H54 (cell line): ENCODE measurements at regions not wholly inside any gene's neighbourhood (a gene's known extent, or its start where the extent isn't known, plus 50 kb on each side); places are given as distances from the start of the nearest gene placed in this dataset.
"Not testable (repeated sequence)": the region's sequence is repeated elsewhere in the genome, so short reads cannot be mapped to it uniquely, and the experiment has no call there.

Experiments used
- DNase-seq: peaks from one replicate; pipeline ENCODE4 v3.0.0; 2011; ENCODE audit warnings: low spot score, mixed read lengths; ENCODE audit not compliant: insufficient read length
- FAIRE-seq: peaks from 3 replicates; lab custom pipeline; 2011; peaks lifted over from hg19 to GRCh38; lab: Jason Lieb, UNC
- POLR2A ChIP-seq: IDR thresholded peaks from 2 replicates; pipeline ENCODE4 v1.6.1; 2011; ENCODE audit warnings: low read depth, mild to moderate bottlenecking, low read length

- no peak for DNase-seq
- no peak for TF ChIP-seq POLR2A
- no peak for FAIRE-seq
These were observed 972.5 kb upstream of the CELF2 start for GRCh38 chr10:10044922-10045764.

DNA sequence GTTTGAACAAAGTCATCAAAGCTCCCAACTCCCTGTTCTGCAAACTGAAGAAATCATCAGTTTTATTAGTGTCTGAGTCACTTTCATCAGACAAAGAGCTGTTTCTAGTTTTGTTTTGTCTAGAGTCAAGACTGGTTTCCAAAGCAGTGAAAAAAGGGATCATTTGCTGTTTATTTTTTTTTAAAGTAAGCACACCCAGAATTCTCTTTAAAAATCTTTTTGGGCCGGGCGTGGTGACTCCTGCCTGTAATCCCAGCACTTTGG is 972.0 kb upstream of the CELF2 start:
- TF ChIP-seq POLR2A: no peak
- no peak for FAIRE-seq
- no peak for DNase-seq

- FAIRE-seq (no peak), DNase-seq (no peak)
- no peak for TF ChIP-seq POLR2A
These were observed 970.2 kb upstream of the CELF2 start for GRCh38 chr10:10047426-10047825.

DNA sequence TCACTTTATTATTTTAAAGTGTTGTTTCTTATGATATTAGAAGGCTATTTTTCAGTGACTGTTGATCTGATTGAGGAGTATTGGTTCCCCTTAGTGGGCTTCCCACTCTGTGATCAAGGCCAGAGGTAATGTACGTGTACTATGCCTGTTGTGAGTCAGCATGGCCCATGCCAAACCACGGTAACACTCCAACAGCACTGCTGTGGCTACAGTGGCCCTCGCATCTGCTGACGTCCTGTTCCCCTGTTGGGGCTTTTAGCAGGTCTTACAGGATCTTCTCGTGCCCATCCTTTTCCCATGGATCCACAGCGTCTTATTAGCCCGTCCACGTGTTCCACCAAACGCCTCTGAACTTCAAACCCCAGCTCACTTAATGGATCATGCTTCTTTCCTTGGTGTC is 964.6 kb upstream of the CELF2 start:
- FAIRE-seq (no peak), DNase-seq (no peak)
- no peak for TF ChIP-seq POLR2A

- DNase-seq (no peak), FAIRE-seq (no peak)
- no peak for TF ChIP-seq POLR2A
These were observed 963.2 kb upstream of the CELF2 start for GRCh38 chr10:10054466-10054865.

DNA sequence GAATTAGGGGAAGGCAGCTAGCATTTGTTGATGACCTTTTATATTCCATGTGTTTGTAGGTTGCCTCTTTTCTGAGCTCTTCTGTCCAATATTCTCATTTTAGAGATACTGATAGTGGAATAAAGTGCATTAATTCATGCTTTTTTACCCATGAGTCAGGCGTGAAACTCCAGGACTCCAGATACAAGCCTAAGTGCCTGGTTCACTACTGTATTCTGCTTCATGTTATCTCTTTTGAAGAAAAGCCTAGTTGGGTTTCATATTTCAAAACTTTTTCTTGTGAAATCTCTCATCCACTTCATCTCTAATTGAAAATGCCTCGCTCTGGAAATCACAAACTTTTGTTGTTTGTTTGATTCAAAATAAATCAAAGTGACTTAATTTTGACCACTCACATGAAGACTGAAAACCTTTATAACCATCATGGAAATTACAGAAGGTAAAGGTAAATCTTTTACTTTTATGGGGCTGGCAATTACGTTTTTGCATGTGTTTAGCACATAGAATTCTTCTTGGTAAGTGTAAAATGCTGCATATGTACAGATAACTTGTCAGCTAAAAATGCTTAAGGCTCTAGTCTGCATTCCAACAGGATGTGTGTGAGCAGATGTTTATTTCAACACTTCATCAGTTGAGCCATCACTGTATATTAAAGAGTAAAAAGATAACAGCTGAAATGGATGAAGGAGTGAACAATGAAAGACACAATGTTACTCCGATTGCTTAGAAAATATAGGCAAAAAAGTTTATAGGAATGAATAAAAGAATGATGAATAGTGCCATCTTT is 961.8 kb upstream of the CELF2 start:
- DNase-seq: no peak
- no peak for TF ChIP-seq POLR2A
- no peak for FAIRE-seq

GRCh38 chr10:10056961-10057360 is 960.7 kb upstream of the CELF2 start:
- no peak for DNase-seq
- FAIRE-seq: no peak
- TF ChIP-seq POLR2A: no peak

- DNase-seq (no peak), FAIRE-seq (no peak)
These were observed 950.0 kb upstream of the CELF2 start for GRCh38 chr10:10067644-10068043.

GRCh38 chr10:10074847-10075246 is 942.8 kb upstream of the CELF2 start:
- DNase-seq, FAIRE-seq: not testable (repeated sequence)

More at GRCh38 chr10:10067644-10068043, 950.0 kb upstream of the CELF2 start:
- TF ChIP-seq POLR2A: no peak

DNA sequence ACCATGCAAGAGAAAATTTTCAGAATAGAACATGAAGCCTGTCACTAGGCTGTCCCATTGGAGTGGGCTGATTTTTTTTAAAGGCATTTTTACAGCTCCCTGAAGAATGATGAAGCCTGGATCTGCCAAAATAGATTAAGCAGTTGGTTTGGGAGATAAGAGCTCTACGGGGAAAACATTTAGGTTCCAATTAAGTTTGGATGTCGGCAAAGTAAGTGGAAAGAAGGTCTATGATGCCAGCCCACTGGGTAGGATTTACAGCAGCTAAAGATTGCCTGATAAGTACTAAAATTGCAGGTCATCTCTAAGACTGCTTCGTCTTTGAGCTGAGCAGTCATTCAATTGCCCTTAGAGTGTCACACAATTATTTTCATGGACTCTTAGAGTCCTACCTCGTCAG is 939.2 kb upstream of the CELF2 start:
- DNase-seq: no peak
- FAIRE-seq: no peak
- no peak for TF ChIP-seq POLR2A

- FAIRE-seq: no peak
- no peak for TF ChIP-seq POLR2A
- peak; percentile 2 for DNase-seq
These were observed 925.1 kb upstream of the CELF2 start for GRCh38 chr10:10092581-10092980.

DNA sequence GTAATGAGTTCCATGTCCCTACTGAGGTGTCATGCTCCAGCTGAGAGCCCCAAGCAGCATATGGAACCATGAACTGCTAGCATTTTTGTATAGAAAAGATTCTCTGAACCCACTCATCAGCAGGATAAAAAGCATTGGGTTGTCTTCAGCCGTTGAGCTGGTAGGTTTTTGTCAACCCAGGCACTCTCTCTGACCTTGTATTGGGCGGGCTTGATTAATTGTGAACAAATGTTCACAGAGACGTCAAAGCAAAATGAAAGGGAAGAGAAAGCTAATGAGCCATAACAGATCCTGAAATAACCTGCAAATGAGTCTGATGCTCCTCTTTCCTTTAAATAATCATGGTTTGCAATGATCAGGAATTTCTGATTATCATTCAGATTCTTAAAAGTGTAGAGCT is 924.7 kb upstream of the CELF2 start:
- DNase-seq (no peak), FAIRE-seq (no peak)
- TF ChIP-seq POLR2A: no peak

DNA sequence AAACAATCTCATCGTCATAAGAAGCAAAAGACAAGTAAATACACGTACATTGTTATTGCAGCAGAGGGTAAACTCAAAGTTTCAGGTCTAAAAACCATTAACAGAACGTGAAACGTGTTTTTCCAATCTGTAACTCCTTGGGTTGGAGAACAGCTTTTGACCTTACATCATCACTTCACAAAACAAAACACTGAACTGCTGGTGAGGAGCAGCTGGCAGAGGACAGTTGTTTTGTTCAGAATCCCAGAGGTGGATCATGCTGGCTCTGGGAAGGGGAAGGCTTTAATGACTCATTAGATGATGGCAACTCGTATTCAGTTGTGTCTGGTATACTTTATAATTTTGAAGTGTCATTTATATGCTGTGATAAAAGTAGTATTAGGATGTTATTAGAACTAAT is 923.0 kb upstream of the CELF2 start:
- DNase-seq (no peak), FAIRE-seq (no peak)
- no peak for TF ChIP-seq POLR2A

GRCh38 chr10:10096296-10096695 is 921.4 kb upstream of the CELF2 start:
- DNase-seq (no peak), FAIRE-seq (no peak)
- TF ChIP-seq POLR2A: no peak

GRCh38 chr10:10096898-10097297 is 920.8 kb upstream of the CELF2 start:
- FAIRE-seq: no peak
- no peak for TF ChIP-seq POLR2A
- no peak for DNase-seq
